Fibroblast of the aortic adventitia (primary cell): ENCODE measurements at regions not wholly inside any gene's neighbourhood (a gene's known extent, or its start where the extent isn't known, plus 50 kb on each side); places are given as distances from the start of the nearest gene placed in this dataset.

ENCODE experiments used
- DNase-seq: peaks from one replicate; pipeline ENCODE4 v3.0.0-alpha.2; 2010; ENCODE audit warnings: low read depth
- H3K4me3 ChIP-seq: 2 replicates; pipeline ENCODE4 v1.5.1; 2011; ENCODE audit warnings: low read depth, mild to moderate bottlenecking, control low read depth, low read length, moderate library complexity
- TF ChIP-seq, protein P1 (sequence below): IDR thresholded peaks from 2 replicates; pipeline ENCODE4 v1.5.1; 2011; ENCODE audit warnings: mild to moderate bottlenecking, low read length, control low read depth, inconsistent platforms; ENCODE audit not compliant: insufficient read depth

- no peak overlapping the region for H3K4me3 ChIP-seq
- TF ChIP-seq, protein P1, sequence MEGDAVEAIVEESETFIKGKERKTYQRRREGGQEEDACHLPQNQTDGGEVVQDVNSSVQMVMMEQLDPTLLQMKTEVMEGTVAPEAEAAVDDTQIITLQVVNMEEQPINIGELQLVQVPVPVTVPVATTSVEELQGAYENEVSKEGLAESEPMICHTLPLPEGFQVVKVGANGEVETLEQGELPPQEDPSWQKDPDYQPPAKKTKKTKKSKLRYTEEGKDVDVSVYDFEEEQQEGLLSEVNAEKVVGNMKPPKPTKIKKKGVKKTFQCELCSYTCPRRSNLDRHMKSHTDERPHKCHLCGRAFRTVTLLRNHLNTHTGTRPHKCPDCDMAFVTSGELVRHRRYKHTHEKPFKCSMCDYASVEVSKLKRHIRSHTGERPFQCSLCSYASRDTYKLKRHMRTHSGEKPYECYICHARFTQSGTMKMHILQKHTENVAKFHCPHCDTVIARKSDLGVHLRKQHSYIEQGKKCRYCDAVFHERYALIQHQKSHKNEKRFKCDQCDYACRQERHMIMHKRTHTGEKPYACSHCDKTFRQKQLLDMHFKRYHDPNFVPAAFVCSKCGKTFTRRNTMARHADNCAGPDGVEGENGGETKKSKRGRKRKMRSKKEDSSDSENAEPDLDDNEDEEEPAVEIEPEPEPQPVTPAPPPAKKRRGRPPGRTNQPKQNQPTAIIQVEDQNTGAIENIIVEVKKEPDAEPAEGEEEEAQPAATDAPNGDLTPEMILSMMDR = no peak
- DNase-seq = no peak
Observed at GRCh38 chr6:10223841-10224240, 191.0 kb downstream of the TFAP2A start.

DNA sequence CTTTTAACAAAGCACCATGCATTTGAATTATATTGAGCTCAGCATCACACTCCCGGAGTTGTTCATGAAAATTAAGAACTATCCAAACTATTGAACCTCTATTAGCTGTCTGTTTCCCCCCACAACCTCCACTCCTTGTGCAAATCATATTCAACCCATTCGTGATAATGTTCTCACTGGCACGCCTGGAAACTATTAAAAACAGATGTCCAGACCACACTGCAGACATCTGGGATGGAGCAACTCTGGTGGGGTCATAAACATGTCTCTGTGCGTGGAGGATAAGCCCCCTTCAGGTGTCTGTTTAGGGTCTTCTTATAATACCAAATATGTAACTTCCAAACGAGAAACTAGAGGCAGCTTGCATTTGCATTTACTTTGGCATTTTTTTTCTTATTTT is 193.7 kb downstream of the TFAP2A start:
- TF ChIP-seq, protein P1 = no peak
- no peak overlapping the region for H3K4me3 ChIP-seq
- DNase-seq = no peak

- TF ChIP-seq, protein P1 = no peak
- H3K4me3 ChIP-seq = no peak overlapping the region
Observed at GRCh38 chr6:10219510-10219909, 195.4 kb downstream of the TFAP2A start.

DNA sequence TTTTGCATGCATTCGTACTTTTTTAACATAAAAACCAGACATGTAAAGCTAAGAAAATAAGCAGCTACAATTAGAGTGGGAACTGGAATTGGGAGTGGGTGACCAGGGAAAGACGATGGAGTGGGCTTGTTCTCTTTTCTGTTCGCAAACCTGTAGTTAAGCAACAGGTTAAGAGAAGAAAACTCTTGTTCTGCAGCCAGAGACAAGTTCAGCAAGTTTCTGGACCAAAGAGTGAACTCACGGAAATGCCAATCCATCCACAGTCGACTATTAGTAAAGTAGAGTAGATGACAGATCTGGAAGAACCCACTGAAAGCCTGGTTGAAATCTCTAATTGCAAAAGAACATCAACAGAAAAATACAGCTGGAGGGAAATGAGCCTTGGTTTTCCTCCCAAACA is 197.8 kb downstream of the TFAP2A start:
- no peak overlapping the region for H3K4me3 ChIP-seq
- DNase-seq = no peak
- TF ChIP-seq, protein P1 = no peak

More at GRCh38 chr6:10219510-10219909, 195.4 kb downstream of the TFAP2A start:
- DNase-seq = no peak

- no peak overlapping the region for H3K4me3 ChIP-seq
- TF ChIP-seq, protein P1 = no peak
- no peak for DNase-seq
Observed at GRCh38 chr6:10215326-10216110, 199.4 kb downstream of the TFAP2A start.

DNA sequence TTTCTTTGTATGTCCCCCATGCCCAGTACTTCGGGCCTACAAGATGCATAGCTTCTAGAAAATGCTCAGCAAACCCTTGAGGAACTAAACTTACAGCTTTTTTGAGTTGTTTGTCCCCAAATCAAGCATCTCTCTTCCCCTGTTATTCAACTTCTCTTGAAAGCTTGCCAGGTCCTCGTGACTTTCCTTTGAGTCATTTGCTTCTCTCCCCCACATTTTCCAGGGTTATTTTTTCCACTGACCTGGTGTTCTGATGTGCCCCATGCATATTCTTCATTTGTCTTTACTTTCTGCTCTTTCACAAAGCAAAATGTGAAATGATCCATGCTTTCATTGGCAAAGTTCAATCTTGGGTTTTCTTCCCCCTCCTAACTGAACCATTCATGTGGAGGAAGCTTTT is 204.8 kb downstream of the TFAP2A start:
- TF ChIP-seq, protein P1 = no peak
- H3K4me3 ChIP-seq = no peak overlapping the region
- no peak for DNase-seq

- DNase-seq = no peak
- TF ChIP-seq, protein P1 = no peak
- H3K4me3 ChIP-seq = no peak overlapping the region
Observed at GRCh38 chr6:10205892-10206291, 209.0 kb downstream of the TFAP2A start.
